ENCODE measurements at regions not wholly inside any gene's neighbourhood (a gene's known extent, or its start where the extent isn't known, plus 50 kb on each side); places are given as distances from the start of the nearest gene placed in this dataset.

DNA sequence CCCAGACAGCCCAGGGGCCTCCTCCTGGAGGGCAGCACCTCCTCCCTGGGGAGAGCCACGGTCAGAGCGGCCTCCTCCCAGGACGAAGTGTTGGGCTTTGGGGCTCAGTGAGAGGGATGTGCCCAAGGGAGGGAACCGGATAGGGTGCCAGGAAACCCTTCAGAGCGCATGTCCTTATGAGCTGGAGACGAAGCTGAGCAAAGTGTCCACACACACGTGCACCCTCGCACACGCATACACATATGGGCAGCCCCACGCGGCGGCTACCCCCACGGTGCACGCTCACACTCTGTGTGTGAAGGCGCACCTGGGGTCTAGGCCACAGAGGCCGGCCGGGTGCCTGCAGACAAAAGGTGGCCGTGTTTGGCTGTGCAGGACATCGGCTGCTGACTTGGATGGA, 106.1 kb upstream of the HDAC4 start:
- DNase-seq (ENCODE audit: low spot score), result peak; percentile 85
- H3K36me3 Mint-ChIP-seq (ENCODE audit: low read depth), result no peaks in the 10 kb centered on the region
- no peak overlapping the region for H3K4me3 Mint-ChIP-seq (ENCODE audit: unreplicated experiment)
- no peaks in the 10 kb centered on the region for H3K4me1 Mint-ChIP-seq (ENCODE audit: low read depth)
- H3K27ac Mint-ChIP-seq (ENCODE audit: unreplicated experiment), result no peak overlapping the region
- no peaks in the 10 kb centered on the region for H3K9me3 Mint-ChIP-seq (ENCODE audit: low read depth)
- TF ChIP-seq, protein P1, sequence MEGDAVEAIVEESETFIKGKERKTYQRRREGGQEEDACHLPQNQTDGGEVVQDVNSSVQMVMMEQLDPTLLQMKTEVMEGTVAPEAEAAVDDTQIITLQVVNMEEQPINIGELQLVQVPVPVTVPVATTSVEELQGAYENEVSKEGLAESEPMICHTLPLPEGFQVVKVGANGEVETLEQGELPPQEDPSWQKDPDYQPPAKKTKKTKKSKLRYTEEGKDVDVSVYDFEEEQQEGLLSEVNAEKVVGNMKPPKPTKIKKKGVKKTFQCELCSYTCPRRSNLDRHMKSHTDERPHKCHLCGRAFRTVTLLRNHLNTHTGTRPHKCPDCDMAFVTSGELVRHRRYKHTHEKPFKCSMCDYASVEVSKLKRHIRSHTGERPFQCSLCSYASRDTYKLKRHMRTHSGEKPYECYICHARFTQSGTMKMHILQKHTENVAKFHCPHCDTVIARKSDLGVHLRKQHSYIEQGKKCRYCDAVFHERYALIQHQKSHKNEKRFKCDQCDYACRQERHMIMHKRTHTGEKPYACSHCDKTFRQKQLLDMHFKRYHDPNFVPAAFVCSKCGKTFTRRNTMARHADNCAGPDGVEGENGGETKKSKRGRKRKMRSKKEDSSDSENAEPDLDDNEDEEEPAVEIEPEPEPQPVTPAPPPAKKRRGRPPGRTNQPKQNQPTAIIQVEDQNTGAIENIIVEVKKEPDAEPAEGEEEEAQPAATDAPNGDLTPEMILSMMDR (IDR thresholded peaks at IDR 0.05), result no peak
- peaks cover 2% of the 10 kb centered on the region for H3K27me3 Mint-ChIP-seq (ENCODE audit: low read depth)

DNA sequence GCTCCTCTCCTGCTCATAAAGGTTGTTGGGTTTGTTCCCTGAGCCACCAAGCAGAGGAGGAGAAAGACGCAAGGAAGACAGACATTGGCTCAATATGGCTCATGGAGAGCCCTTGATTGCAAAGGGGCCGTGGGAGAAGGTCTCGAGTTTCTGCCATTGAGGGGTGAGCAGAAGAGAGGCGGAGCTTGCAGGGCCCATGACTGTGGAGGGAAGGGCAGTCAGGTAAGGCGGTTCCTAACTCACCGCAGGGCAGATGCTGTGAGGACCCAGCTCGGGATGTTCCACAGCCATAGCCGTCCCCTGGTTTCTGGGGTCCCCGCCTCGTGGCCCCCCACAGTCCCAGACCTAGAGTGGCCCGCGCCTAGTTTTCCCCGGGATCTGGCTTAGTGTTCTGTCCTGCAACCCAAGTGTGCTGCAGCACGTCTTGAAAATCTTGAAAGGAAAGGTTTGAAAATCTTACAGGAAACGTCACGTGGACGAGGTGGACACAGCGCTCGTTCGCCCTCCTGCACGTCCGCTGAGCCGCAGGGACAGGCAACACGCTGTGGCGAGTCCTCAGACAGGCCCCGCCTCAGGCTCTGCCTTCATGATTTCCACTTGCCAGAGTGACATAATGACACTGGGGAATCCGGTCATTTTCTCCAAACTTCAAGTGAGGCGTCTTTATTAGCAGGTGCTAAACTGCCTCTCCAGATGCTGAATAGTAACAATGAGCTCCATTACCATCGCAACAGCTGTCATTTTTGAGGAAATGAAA, 105.5 kb upstream of the HDAC4 start:
- H3K9me3 Mint-ChIP-seq (ENCODE audit: low read depth), result no peaks in the 10 kb centered on the region
- TF ChIP-seq, protein P1 (IDR thresholded peaks at IDR 0.05), result no peak
- H3K27ac Mint-ChIP-seq (ENCODE audit: unreplicated experiment), result no peak overlapping the region
- no peak overlapping the region for H3K4me3 Mint-ChIP-seq (ENCODE audit: unreplicated experiment)
- H3K27me3 Mint-ChIP-seq (ENCODE audit: low read depth), result peaks cover 2% of the 10 kb centered on the region
- no peak for DNase-seq (ENCODE audit: low spot score)
- no peaks in the 10 kb centered on the region for H3K4me1 Mint-ChIP-seq (ENCODE audit: low read depth)
- no peaks in the 10 kb centered on the region for H3K36me3 Mint-ChIP-seq (ENCODE audit: low read depth)

DNA sequence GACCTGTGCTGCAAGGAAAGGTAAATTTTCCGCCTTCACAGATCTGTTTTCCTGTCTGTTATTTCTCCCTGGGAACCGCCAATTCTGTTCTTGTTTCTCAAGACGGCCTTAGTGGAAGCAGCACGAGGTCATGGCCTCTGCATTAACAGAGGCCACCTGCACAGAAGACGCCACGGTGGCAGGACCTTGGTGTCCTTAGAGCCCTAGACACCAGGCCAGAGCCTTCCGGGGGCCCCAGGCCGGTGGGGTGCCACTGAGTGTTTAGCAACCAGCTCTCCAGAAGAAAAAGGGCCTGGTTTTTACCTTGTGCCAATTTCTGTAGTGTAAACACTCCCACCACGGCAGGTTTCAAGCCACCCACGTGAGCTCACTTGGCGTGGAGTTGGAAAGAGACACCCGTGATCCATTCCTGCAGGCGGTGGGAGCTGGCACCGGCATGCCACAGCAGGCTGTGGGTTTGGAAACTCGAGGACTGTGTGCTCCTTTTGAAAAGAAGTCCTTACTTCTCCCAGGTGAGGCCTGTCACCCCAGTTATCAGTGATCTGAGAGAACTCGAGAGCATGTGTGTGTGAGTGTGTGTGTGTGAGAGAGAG, 103.9 kb upstream of the HDAC4 start:
- no peaks in the 10 kb centered on the region for H3K9me3 Mint-ChIP-seq (ENCODE audit: low read depth)
- H3K4me1 Mint-ChIP-seq (ENCODE audit: low read depth), result no peaks in the 10 kb centered on the region
- H3K4me3 Mint-ChIP-seq (ENCODE audit: unreplicated experiment), result no peak overlapping the region
- peak; percentile 87 for DNase-seq (ENCODE audit: low spot score)
- TF ChIP-seq, protein P1 (IDR thresholded peaks at IDR 0.05), result no peak
- no peaks in the 10 kb centered on the region for H3K36me3 Mint-ChIP-seq (ENCODE audit: low read depth)
- peaks cover 2% of the 10 kb centered on the region for H3K27me3 Mint-ChIP-seq (ENCODE audit: low read depth)
- no peak overlapping the region for H3K27ac Mint-ChIP-seq (ENCODE audit: unreplicated experiment)

DNA sequence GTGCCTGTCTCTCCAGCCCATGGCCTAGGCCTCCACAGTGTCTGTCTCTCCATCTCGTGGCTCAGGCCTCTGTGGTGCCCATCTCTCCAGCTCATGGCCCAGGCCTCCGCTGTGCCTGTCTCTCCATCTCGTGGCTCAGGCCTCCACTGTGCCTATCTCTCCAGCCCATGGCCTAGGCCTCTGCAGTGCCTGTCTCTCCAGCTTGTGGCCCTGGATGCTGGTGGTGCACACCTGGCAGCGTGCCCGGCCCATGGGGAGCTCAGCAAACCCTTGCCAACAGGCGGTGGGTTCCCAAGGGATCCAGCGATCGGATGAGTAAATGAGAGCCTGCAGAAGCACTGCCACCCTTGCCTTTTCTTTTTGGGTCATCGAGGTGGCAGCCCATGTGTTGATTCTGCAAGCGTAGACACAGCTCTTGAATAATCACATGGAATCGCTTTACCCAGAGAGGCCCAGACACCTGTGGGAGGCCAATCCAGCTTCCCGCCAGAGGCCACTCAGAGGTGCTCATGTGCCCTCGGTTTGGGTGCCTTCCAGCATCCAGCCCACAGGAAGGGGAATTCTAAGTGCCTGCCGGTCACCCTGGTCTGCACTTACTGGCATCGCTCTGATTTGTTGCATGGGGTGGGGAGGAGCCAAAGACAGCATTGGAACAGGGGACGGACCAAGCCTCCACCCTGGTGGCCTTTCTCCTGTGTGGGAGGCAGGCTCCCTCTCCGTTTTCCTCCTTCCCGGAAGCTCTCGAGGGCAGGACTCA, 101.8 kb upstream of the HDAC4 start:
- Mint-ChIP-seq H3K27me3 (ENCODE audit: low read depth) (peaks cover 4% of the 10 kb centered on the region), H3K4me3 (ENCODE audit: unreplicated experiment) (no peak overlapping the region), H3K27ac (ENCODE audit: unreplicated experiment) (no peak overlapping the region), H3K4me1 (ENCODE audit: low read depth) (no peaks in the 10 kb centered on the region), H3K36me3 (ENCODE audit: low read depth) (no peaks in the 10 kb centered on the region), H3K9me3 (ENCODE audit: low read depth) (no peaks in the 10 kb centered on the region)
- DNase-seq (ENCODE audit: low spot score), result no peak
- TF ChIP-seq, protein P1 (IDR thresholded peaks at IDR 0.05), result no peak

Measured in chondrocyte (in vitro differentiated cells).